ENCODE measurements at regions not wholly inside any gene's neighbourhood (a gene's known extent, or its start where the extent isn't known, plus 50 kb on each side); places are given as distances from the start of the nearest gene placed in this dataset.

GRCh38 chr4:166229799-166230198, 356.8 kb downstream of the TLL1 start:
- TF ChIP-seq CTCF (IDR thresholded peaks at IDR 0.05; ENCODE audit: poor library complexity) (no peak), EZH2 (IDR thresholded peaks at IDR 0.05; ENCODE audit: borderline replicate concordance) (no peak), EZH2phosphoT487 (IDR thresholded peaks at IDR 0.05; ENCODE audit: low read depth, severe bottlenecking, unreplicated experiment) (no peak)
